ENCODE measurements at regions not wholly inside any gene's neighbourhood (a gene's known extent, or its start where the extent isn't known, plus 50 kb on each side); places are given as distances from the start of the nearest gene placed in this dataset.
A peak's percentile ranks its signal among the peaks of the same experiment; 100 is the strongest.

DNA sequence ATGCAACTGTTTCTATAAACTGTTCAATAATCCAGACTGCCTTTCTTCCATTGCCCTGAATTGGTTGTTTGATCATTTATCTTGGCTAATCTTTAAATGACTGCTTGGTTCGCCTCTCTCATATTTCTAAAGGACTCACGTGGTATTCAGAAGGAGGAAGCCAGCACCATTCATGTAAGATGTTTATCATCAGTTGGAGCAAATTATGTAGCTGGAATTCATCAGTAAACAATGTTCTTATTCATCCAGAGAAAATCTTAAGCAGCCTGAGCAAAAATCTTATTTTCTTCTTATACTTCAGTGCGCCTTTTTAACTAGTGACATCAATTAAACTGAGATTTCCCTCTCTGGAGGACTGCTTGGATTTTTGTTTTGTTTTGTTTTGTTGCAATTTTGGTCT lies 538.7 kb upstream of the TMEM132C start:
- Histone ChIP-seq H3K4me1 (replicated peaks in 1 of 2) (no peaks in the 10 kb centered on the region), H3K27ac (no peak overlapping the region), H3K4me3 (no peak overlapping the region)
- ATAC-seq (replicated peaks in 6 of 8) = no peak
- 24 to 100% (median 81%) methylated on average over 1 to 3 of the region's 3 CpGs for WGBS, 10 experiments
- in situ Hi-C loops (cut with MboI; ENCODE audit: low pct_unique_long_range_greater_than_20kb in 2 of 9, low sequenced_read_pairs in 9 of 9, unreplicated experiment in 9 of 9) = no loop called here

DNA sequence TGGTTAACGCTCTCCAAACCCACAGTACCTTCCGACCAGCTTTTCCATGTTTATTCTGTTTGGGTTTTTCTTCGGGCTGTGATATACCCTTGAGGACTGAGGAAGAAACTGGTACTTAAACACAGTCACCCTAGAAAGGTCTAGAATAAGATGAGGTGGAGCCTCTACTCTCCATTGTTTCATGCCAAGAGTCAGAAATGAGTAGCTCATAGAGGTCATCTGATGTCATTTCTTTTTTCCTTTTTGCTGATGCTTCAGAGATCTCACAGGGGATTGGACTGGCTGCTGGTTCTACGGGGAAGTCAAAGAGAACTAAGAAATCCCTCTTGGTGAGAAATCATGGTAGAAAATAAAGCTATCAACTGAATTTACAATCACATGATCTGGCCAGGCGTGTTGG lies 538.2 kb upstream of the TMEM132C start:
- no peaks in the 10 kb centered on the region for H3K4me1 ChIP-seq (replicated peaks in 1 of 2)
- no peak for ATAC-seq (replicated peaks in 6 of 8)
- no peak overlapping the region for H3K27ac ChIP-seq
- H3K4me3 ChIP-seq = no peak overlapping the region
- in situ Hi-C loops (cut with MboI; ENCODE audit: low pct_unique_long_range_greater_than_20kb in 2 of 9, low sequenced_read_pairs in 9 of 9, unreplicated experiment in 9 of 9) = no loop called here
- 40 to 93% (median 78%) methylated on average over 1 to 5 of the region's 5 CpGs for WGBS, 10 experiments

DNA sequence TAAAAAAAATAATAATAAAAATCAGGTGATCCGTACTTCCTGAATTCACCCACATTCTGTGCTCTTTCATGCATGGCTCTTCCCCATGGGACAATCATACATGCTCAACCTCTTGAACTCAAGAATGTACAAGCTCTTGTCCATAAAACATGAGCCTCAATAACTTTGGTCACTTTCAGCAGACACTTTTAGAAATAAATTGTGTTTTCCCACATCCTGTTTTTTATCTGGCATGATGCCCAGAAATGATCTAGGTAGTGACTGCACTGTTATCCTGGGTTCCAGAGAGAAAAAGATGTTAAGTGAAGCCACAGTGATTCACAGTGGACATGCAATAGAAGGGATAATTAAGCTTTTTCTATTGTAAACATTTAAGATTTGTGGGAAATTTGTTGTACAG lies 537.6 kb upstream of the TMEM132C start:
- in situ Hi-C loops (cut with MboI; ENCODE audit: low pct_unique_long_range_greater_than_20kb in 2 of 9, low sequenced_read_pairs in 9 of 9, unreplicated experiment in 9 of 9) = no loop called here
- WGBS, 10 experiments = 13 to 100% (median 50%) methylated on average over 1 of the region's 1 CpG; no CpG with 5 or more reads in 6 of the 10 experiments
- Histone ChIP-seq H3K4me1 (replicated peaks in 1 of 2) (no peaks in the 10 kb centered on the region), H3K4me3 (no peak overlapping the region), H3K27ac (no peak overlapping the region)
- ATAC-seq (replicated peaks in 6 of 8) = no peak

DNA sequence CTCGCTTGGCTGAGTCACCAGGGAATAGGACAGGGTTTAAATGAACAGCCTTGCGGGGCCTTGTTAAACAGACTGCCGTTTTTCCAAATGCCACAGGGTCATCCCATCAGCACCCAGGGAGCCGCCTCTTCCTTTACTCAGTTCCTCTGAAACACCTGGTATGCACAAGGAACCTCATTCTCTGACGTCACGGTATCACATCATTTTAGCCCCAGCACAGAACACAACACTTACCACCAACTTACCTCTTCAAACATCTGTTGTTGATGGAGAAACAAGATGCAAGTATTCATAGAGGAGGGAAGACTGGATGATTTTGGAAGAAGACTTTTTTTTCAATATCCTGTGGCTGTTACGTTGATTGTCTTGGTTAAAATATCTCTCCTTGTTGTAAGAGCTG lies 535.3 kb upstream of the TMEM132C start:
- ATAC-seq (replicated peaks in 6 of 8) = no peak
- Histone ChIP-seq H3K4me3 (no peak overlapping the region), H3K4me1 (replicated peaks in 1 of 2) (no peaks in the 10 kb centered on the region), H3K27ac (no peak overlapping the region)
- in situ Hi-C loops (cut with MboI; ENCODE audit: low pct_unique_long_range_greater_than_20kb in 2 of 9, low sequenced_read_pairs in 9 of 9, unreplicated experiment in 9 of 9) = no loop called here
- 37 to 86% (median 70%) methylated on average over 1 to 7 of the region's 7 CpGs; no CpG with 5 or more reads in 3 of the 10 experiments for WGBS, 10 experiments

DNA sequence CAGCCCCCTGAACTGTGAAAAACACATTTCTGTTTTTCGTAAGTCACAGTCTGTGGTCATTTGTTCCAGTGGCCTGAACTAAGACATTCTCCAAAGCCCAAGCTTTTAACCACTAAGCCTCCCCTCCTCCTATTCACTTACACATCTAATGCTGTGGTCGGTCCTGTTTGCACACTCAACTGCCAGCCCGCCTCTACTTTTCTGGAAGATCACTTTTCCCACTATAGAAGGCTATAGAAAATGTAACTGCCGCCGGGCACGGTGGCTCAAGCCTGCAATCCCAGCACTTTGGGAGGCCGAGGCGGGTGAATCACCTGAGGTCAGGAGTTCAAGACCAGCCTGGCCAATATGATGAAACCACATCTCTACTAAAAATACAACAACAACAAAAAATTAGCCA lies 524.7 kb upstream of the TMEM132C start:
- in situ Hi-C loops (cut with MboI; ENCODE audit: low pct_unique_long_range_greater_than_20kb in 2 of 9, low sequenced_read_pairs in 9 of 9, unreplicated experiment in 9 of 9) = no loop called here
- no peak for ATAC-seq (replicated peaks in 6 of 8)
- Histone ChIP-seq H3K4me1 (replicated peaks in 1 of 2) (peaks cover 0 to 3% of the 10 kb centered on the region in 2 donors), H3K4me3 (no peak overlapping the region), H3K27ac (no peak overlapping the region)
- WGBS, 10 experiments = 60 to 100% (median 90%) methylated on average over 1 to 7 of the region's 8 CpGs; no CpG with 5 or more reads in 3 of the 10 experiments

DNA sequence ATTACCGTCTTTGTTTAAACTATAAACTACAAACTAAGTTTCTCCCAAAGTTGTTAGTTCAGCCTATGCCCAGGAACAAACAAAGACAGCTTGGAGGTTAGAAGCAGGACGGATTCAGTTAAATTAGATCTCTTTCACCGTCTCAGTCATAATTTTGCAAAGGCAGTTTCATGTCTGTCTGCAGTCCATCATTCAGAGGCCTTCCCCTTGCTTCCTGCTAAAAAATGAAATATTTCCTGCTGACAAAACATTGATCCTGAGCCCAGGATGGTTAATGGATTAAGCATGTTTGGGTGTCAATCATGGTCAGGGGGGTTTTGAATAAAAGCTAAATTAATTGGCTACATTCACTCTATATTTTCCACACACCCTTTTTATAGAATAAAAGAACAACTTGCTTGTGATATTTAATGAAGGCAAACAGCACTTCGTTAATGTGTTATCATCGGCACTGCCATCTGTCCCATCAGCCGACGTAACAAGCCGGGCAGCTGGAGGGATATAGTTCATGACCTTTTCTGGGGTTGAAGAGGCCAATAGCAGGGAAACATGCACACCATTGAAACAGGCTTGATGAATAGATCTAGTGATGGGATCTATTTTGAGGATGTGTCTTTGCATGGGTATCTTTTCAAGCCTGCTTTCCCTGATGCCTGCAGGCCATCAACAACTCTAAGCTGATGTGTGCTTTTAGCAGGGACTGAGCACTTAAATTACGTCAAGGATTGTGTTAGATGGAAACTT lies 521.3 kb upstream of the TMEM132C start:
- 16 to 86% (median 55%) methylated on average over 1 to 9 of the region's 9 CpGs for WGBS, 10 experiments
- peak in 2 of 8 experiments; percentile 37 to 52 for ATAC-seq (replicated peaks in 6 of 8)
- in situ Hi-C loops (cut with MboI; ENCODE audit: low pct_unique_long_range_greater_than_20kb in 2 of 9, low sequenced_read_pairs in 9 of 9, unreplicated experiment in 9 of 9) = no loop called here

DNA sequence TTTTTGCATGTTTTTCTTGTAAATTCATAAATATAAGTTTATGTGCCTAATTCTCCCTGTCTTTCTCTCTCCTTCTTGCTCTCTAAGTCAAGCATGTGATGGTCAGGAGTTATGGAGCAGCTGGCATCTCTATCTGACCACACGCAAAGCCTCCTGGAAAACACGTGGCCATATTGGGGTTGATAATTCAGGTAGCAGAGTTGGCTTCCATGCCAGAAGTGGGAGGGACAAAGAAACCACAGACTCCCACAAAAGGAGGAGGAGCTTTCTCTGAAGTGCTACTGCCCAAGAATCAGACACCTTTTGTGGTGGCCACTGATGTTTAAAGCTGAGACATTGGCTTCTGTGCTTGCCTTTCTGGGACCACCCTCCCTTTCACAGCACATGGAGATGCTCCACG lies 517.6 kb upstream of the TMEM132C start:
- H3K4me1 ChIP-seq (replicated peaks in 1 of 2) = peaks cover 0 to 3% of the 10 kb centered on the region in 2 donors
- WGBS, 10 experiments = 0 to 100% (median 90%) methylated on average over 1 to 2 of the region's 3 CpGs; no CpG with 5 or more reads in 3 of the 10 experiments
- ATAC-seq (replicated peaks in 6 of 8) = no peak
- in situ Hi-C loops (cut with MboI; ENCODE audit: low pct_unique_long_range_greater_than_20kb in 2 of 9, low sequenced_read_pairs in 9 of 9, unreplicated experiment in 9 of 9) = no loop called here
- H3K27ac ChIP-seq = no peak overlapping the region
- H3K4me3 ChIP-seq = no peak overlapping the region

More for the DNA sequence above, 521.3 kb upstream of the TMEM132C start:
- H3K27ac ChIP-seq = no peak overlapping the region
- H3K4me3 ChIP-seq = no peak overlapping the region
- H3K4me1 ChIP-seq (replicated peaks in 1 of 2) = peaks cover 0 to 3% of the 10 kb centered on the region in 2 donors

DNA sequence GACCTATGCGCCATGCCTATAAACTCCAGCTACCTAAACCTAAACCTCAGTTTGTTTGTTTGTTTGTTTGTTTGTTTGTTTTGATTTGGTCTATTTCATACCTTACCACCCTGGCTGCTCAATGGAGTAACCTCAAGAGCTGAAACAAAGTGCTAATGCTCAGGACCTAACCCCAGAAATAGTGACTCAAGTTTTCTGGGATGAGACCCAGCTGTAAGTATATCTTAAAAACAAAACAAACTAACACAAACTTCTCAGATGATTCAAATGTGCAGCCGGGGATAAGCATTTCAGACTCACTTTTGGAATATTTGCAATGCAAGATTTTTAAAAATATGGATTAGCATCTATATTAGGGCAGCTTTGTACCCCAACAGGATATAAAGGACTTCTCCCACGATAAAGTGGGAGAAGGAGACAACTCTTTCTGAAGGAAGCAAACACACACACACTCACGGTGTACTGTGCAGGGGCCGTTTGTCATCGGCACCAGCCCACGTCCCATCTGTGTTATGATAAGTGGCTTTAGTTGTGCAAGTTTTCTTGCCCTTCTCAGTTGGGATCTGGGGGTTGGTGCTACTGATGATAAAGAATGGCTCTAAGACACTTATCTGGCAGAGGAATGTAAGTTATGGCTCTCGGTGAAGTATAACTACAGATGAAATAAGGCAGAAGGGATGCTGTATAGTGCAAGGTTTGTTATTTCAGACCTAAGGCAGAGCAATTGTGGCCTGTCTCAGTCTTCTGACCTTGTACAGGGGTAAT lies 516.7 kb upstream of the TMEM132C start:
- WGBS, 10 experiments = 26 to 98% (median 70%) methylated on average over 1 to 6 of the region's 8 CpGs; no CpG with 5 or more reads in 2 of the 10 experiments
- H3K27ac ChIP-seq = no peak overlapping the region
- in situ Hi-C loops (cut with MboI; ENCODE audit: low pct_unique_long_range_greater_than_20kb in 2 of 9, low sequenced_read_pairs in 9 of 9, unreplicated experiment in 9 of 9) = no loop called here
- ATAC-seq (replicated peaks in 6 of 8) = no peak
- H3K4me3 ChIP-seq = no peak overlapping the region
- peaks cover 0 to 3% of the 10 kb centered on the region in 2 donors for H3K4me1 ChIP-seq (replicated peaks in 1 of 2)

DNA sequence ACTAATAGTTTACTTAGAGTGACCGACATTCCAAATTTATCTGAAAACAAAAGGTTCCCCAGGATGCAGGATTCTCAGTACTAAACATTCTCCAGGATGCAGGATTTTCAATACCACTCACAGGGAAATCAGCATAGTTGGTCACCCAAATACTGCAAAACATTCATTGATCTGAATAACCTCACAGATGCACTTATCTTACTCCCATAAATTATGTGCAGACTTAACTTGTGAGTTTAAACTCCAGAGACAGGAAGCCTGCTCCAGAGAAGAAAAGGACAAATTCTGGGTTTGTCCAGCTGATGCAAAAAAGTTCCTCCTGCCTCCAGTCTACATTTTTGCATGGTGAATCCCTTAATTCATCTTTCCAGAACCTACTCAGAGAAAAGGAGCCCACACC lies 514.2 kb upstream of the TMEM132C start:
- no peak overlapping the region for H3K27ac ChIP-seq
- in situ Hi-C loops (cut with MboI; ENCODE audit: low pct_unique_long_range_greater_than_20kb in 2 of 9, low sequenced_read_pairs in 9 of 9, unreplicated experiment in 9 of 9) = no loop called here
- 13 to 88% (median 73%) methylated on average over 1 of the region's 1 CpG; no CpG with 5 or more reads in 2 of the 10 experiments for WGBS, 10 experiments
- peak in 3 of 8 experiments; percentile 79 to 87 (median 85) for ATAC-seq (replicated peaks in 6 of 8)
- H3K4me3 ChIP-seq = no peak overlapping the region
- no peaks in the 10 kb centered on the region for H3K4me1 ChIP-seq (replicated peaks in 1 of 2)

DNA sequence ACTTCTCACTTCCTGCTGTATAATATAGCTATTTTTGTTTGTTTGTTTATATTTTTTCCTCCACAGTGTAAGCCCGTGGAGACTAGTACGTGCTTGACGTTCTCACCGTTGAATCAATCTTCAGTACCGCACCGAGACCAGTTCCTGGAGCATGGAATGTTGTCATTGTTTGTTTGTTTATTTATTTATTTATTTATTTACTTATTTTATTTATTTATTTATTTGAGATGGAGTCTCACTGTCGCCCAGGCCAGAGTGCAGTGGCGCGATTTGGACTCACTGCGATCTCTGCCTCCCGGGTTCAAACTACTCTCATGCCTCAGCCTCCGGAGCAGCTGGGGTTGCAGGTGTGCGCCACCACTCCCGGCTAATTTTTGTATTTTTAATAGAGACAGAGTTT lies 506.6 kb upstream of the TMEM132C start:
- WGBS, 10 experiments = 68 to 98% (median 91%) methylated on average over 7 to 14 of the region's 14 CpGs
- in situ Hi-C loops (cut with MboI; ENCODE audit: low pct_unique_long_range_greater_than_20kb in 2 of 9, low sequenced_read_pairs in 9 of 9, unreplicated experiment in 9 of 9) = no loop called here

DNA sequence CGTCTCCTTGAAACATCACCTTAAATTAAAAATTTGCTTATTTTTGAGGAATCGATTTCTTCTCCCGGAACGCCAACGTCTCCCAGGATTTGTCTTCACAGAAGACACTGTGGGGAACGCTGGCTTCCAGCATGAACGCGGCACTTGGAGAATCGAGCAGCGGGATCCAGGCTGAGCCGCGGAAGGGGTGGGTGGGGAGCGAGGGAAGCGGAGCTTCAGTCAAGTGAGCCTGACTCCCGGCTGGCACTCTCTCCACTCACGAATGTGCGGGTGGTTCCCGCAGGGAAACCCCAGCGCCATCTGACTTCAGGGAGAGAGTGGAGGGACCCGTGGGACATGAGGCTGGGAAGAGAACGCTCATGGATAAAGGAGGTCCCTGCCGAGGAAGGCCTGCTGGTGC lies 506.0 kb upstream of the TMEM132C start:
- no peaks in the 10 kb centered on the region for H3K4me1 ChIP-seq (replicated peaks in 1 of 2)
- ATAC-seq (replicated peaks in 6 of 8) = no peak
- 84 to 100% (median 89%) methylated on average over 1 to 9 of the region's 22 CpGs; no CpG with 5 or more reads in 7 of the 10 experiments for WGBS, 10 experiments
- H3K4me3 ChIP-seq = no peak overlapping the region
- in situ Hi-C loops (cut with MboI; ENCODE audit: low pct_unique_long_range_greater_than_20kb in 2 of 9, low sequenced_read_pairs in 9 of 9, unreplicated experiment in 9 of 9) = no loop called here
- no peak overlapping the region for H3K27ac ChIP-seq

More for the DNA sequence above, 506.6 kb upstream of the TMEM132C start:
- no peak overlapping the region for H3K4me3 ChIP-seq
- no peak overlapping the region for H3K27ac ChIP-seq
- ATAC-seq (replicated peaks in 6 of 8) = no peak
- H3K4me1 ChIP-seq (replicated peaks in 1 of 2) = no peaks in the 10 kb centered on the region

DNA sequence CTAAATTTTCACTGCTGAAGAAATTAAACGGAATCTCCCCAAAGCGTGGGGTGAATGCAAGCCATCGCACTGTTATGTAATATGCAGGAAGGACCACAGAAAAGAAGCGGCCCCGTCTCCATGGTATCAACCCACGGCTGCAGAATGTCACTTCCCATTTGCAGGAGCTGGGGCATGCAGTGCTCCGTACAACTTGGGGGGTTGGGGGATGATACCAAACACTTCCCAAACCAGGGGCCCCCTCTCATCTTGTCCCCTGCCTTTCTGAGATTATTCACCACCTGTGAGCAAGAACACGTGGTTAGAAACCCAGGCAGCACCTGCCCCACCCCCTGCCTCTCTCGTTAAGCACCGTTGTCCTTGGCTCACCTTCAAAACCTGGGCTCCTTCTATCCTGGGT lies 505.1 kb upstream of the TMEM132C start:
- no peaks in the 10 kb centered on the region for H3K4me1 ChIP-seq (replicated peaks in 1 of 2)
- H3K4me3 ChIP-seq = no peak overlapping the region
- no peak for ATAC-seq (replicated peaks in 6 of 8)
- WGBS, 10 experiments = 15 to 83% (median 35%) methylated on average over 2 to 8 of the region's 10 CpGs; no CpG with 5 or more reads in 1 of the 10 experiments
- in situ Hi-C loops (cut with MboI; ENCODE audit: low pct_unique_long_range_greater_than_20kb in 2 of 9, low sequenced_read_pairs in 9 of 9, unreplicated experiment in 9 of 9) = no loop called here
- no peak overlapping the region for H3K27ac ChIP-seq

DNA sequence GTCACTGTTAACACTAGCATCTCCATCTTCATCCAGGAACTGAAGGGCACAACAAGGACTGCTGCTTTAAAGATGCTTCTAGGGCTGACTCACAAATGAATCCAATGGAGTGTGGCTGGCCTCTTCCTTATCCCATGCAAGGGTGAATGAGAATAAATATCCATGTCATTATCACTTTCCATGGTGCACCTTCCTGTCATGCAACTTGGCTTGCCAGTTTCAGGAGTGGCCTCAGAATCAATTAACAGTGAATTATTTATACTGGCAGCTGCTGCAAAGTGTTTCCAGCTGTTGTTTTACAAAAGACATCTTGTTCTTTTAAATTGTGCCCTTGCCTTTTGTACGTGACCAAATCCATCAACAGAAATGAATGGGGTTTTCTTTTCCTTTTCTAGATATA lies 499.3 kb upstream of the TMEM132C start:
- ATAC-seq (replicated peaks in 6 of 8) = peak in 4 of 8 experiments; percentile 45 to 99 (median 96)
- no peak overlapping the region for H3K4me3 ChIP-seq
- no peaks in the 10 kb centered on the region for H3K4me1 ChIP-seq (replicated peaks in 1 of 2)
- in situ Hi-C loops (cut with MboI; ENCODE audit: low pct_unique_long_range_greater_than_20kb in 2 of 9, low sequenced_read_pairs in 9 of 9, unreplicated experiment in 9 of 9) = no loop called here
- no peak overlapping the region for H3K27ac ChIP-seq
- WGBS, 10 experiments = 0 to 20% (median 0%) methylated on average over 1 of the region's 1 CpG; no CpG with 5 or more reads in 2 of the 10 experiments

Data from motor neuron (in vitro differentiated cells).